ENCODE measurements at regions not wholly inside any gene's neighbourhood (a gene's known extent, or its start where the extent isn't known, plus 50 kb on each side); places are given as distances from the start of the nearest gene placed in this dataset.

GRCh38 chr13:53520132-53520531, 491.5 kb downstream of the OLFM4 start:
- Histone ChIP-seq H3K36me3 (ENCODE audit: control insufficient read depth in 2 of 2, extremely low read depth in 1 of 2, insufficient read depth in 2 of 2, low read length in 2 of 2) (no peaks in the 10 kb centered on the region), H3K27me3 (ENCODE audit: control insufficient read depth in 2 of 2, insufficient read depth in 2 of 2, low read length in 2 of 2) (no peaks in the 10 kb centered on the region), H3K4me1 (ENCODE audit: control insufficient read depth, extremely low read depth, insufficient read depth, low read length) (no peaks in the 10 kb centered on the region), H3K4me2 (ENCODE audit: insufficient read depth, low read length) (no peak overlapping the region), H4K20me1 (replicated peaks; ENCODE audit: control insufficient read depth, extremely low read depth, insufficient read depth, low read length) (no peaks in the 10 kb centered on the region), H3K79me2 (ENCODE audit: control insufficient read depth, insufficient read depth, low read length) (no peaks in the 10 kb centered on the region), H3K27ac (ENCODE audit: insufficient read depth, low read depth, low read length) (no peak overlapping the region), H3K4me3 (replicated peaks in 1 of 3; ENCODE audit: insufficient read depth in 1 of 3, low read depth in 1 of 3, low read length in 3 of 3) (no peak overlapping the region), H3K9ac (replicated peaks; ENCODE audit: extremely low read depth, insufficient read depth, low read length) (no peak overlapping the region), H2AFZ (ENCODE audit: low read depth, low read length) (no peak overlapping the region), H3K9me1 (replicated peaks; ENCODE audit: control insufficient read depth, extremely low read depth, insufficient read depth, low read length) (no peaks in the 10 kb centered on the region), H3K9me3 (replicated peaks; ENCODE audit: control insufficient read depth, insufficient read depth, low read length) (peaks cover 2% of the 10 kb centered on the region)
- dilution Hi-C loops (cut with MboI; ENCODE audit: extremely low pct_ligation_motif_present, low sequenced_read_pairs) = no loop called here
- intact Hi-C loops (cut with micrococcal nuclease) = loop anchor here (5.0 kb wide), 1 partner anchor 332 kb away; no protein-coding TSS in a partner anchor
- ChIA-PET POLR2A (no interaction called here), CTCF (no interaction called here)
- TF ChIP-seq MAX (IDR thresholded peaks at IDR 0.05; ENCODE audit: insufficient read depth, insufficient read length) = no peak
- TF ChIP-seq JUN (IDR thresholded peaks at IDR 0.05; ENCODE audit: borderline replicate concordance, insufficient read depth, insufficient read length, low read depth) = no peak
- no peak for TF ChIP-seq GATA2 (IDR thresholded peaks at IDR 0.05; ENCODE audit: insufficient read depth, insufficient read length, low read depth, low read length)
- TF ChIP-seq POLR2A (IDR thresholded peaks at IDR 0.05; ENCODE audit: low read depth, low read length) = no peak
- no peak for TF ChIP-seq FOS (IDR thresholded peaks at IDR 0.05; ENCODE audit: borderline replicate concordance, insufficient read depth, low read length)
- no peak for TF ChIP-seq CTCF (IDR thresholded peaks at IDR 0.05; ENCODE audit: extremely low read depth in 1 of 2, insufficient read depth in 1 of 2, low read depth in 1 of 2, low read length in 2 of 2)
- no peak for TF ChIP-seq EZH2 (IDR thresholded peaks at IDR 0.05; ENCODE audit: borderline replicate concordance, low read depth, low read length, severe bottlenecking)
- TF ChIP-seq MYC (IDR thresholded peaks at IDR 0.05; ENCODE audit: low read depth, low read length) = no peak
- no peak for TF ChIP-seq POLR2AphosphoS5 (IDR thresholded peaks at IDR 0.05; ENCODE audit: insufficient read depth, low read depth, low read length)
- no peak for DNase-seq (ENCODE audit: low read depth, low spot score)
- no TSS peak for BruUV-seq (replicated peaks)
- no peak for FAIRE-seq
